Astrocyte of the cerebellum (primary cell): ENCODE measurements at regions not wholly inside any gene's neighbourhood (a gene's known extent, or its start where the extent isn't known, plus 50 kb on each side); places are given as distances from the start of the nearest gene placed in this dataset.
"Not testable (repeated sequence)": the region's sequence is repeated elsewhere in the genome, so short reads cannot be mapped to it uniquely, and the experiment has no call there.

ENCODE experiments used
- DNase-seq: peaks from one replicate; pipeline ENCODE4 v3.0.0-alpha.2; 2011; ENCODE audit warnings: low read depth
- H3K4me3 ChIP-seq: 2 replicates; pipeline ENCODE4 v1.5.1; 2011; ENCODE audit warnings: mild to moderate bottlenecking, low read depth, low read length, moderate library complexity
- in situ Hi-C: cut with HindIII; loops from 2 replicates; pipeline ENCODE4 v1.10.0; 2017; ENCODE audit warnings: low sequenced_read_pairs

- in situ Hi-C loops, H3K4me3 ChIP-seq, DNase-seq: not testable (repeated sequence)
These were observed 130.8 kb upstream of the NBPF26 start for GRCh38 chr1:120592943-120593342.

- in situ Hi-C loops, H3K4me3 ChIP-seq, DNase-seq: not testable (repeated sequence)
These were observed 130.1 kb upstream of the NBPF26 start for GRCh38 chr1:120593648-120594047.

- in situ Hi-C loops, DNase-seq, H3K4me3 ChIP-seq: not testable (repeated sequence)
These were observed 125.3 kb upstream of the NBPF26 start for GRCh38 chr1:120598331-120598951.

- H3K4me3 ChIP-seq, in situ Hi-C loops, DNase-seq: not testable (repeated sequence)
These were observed 124.2 kb upstream of the NBPF26 start for GRCh38 chr1:120599511-120599910.

GRCh38 chr1:120600442-120601041 is 123.2 kb upstream of the NBPF26 start:
- DNase-seq, in situ Hi-C loops, H3K4me3 ChIP-seq: not testable (repeated sequence)

GRCh38 chr1:120607882-120608281 is 115.9 kb upstream of the NBPF26 start:
- DNase-seq, H3K4me3 ChIP-seq, in situ Hi-C loops: not testable (repeated sequence)

- in situ Hi-C loops, DNase-seq, H3K4me3 ChIP-seq: not testable (repeated sequence)
These were observed 115.3 kb upstream of the NBPF26 start for GRCh38 chr1:120608314-120609014.

- DNase-seq, H3K4me3 ChIP-seq, in situ Hi-C loops: not testable (repeated sequence)
These were observed 114.7 kb upstream of the NBPF26 start for GRCh38 chr1:120609015-120609573.

- in situ Hi-C loops, DNase-seq, H3K4me3 ChIP-seq: not testable (repeated sequence)
These were observed 113.9 kb upstream of the NBPF26 start for GRCh38 chr1:120609834-120610233.

GRCh38 chr1:120614931-120615639 is 108.7 kb upstream of the NBPF26 start:
- DNase-seq, in situ Hi-C loops, H3K4me3 ChIP-seq: not testable (repeated sequence)

GRCh38 chr1:120617493-120617892 is 106.3 kb upstream of the NBPF26 start:
- H3K4me3 ChIP-seq, in situ Hi-C loops, DNase-seq: not testable (repeated sequence)

- in situ Hi-C loops, H3K4me3 ChIP-seq, DNase-seq: not testable (repeated sequence)
These were observed 103.7 kb upstream of the NBPF26 start for GRCh38 chr1:120619867-120620692.

GRCh38 chr1:120620693-120620969 is 103.1 kb upstream of the NBPF26 start:
- DNase-seq, in situ Hi-C loops, H3K4me3 ChIP-seq: not testable (repeated sequence)

- DNase-seq, in situ Hi-C loops: not testable (repeated sequence)
These were observed 102.5 kb upstream of the NBPF26 start for GRCh38 chr1:120621278-120621677.

GRCh38 chr1:120623539-120623938 is 100.2 kb upstream of the NBPF26 start:
- DNase-seq, result not testable (repeated sequence)

More at GRCh38 chr1:120621278-120621677, 102.5 kb upstream of the NBPF26 start:
- not testable (repeated sequence) for H3K4me3 ChIP-seq

GRCh38 chr1:120624565-120625064 is 99.1 kb upstream of the NBPF26 start:
- DNase-seq, H3K4me3 ChIP-seq, in situ Hi-C loops: not testable (repeated sequence)

More at GRCh38 chr1:120623539-120623938, 100.2 kb upstream of the NBPF26 start:
- in situ Hi-C loops, H3K4me3 ChIP-seq: not testable (repeated sequence)
